ENCODE measurements at regions not wholly inside any gene's neighbourhood (a gene's known extent, or its start where the extent isn't known, plus 50 kb on each side); places are given as distances from the start of the nearest gene placed in this dataset.

- TF ChIP-seq CTCF (IDR thresholded peaks at IDR 0.05; ENCODE audit: extremely low read depth, insufficient read depth, missing control alignments) = no peak
- in situ Hi-C loops (cut with MboI; ENCODE audit: low pct_unique_long_range_greater_than_20kb, low sequenced_read_pairs, unreplicated experiment) = no loop called here
- DNase-seq (ENCODE audit: low spot score) = no peak
Measured at GRCh38 chr6:14380901-14381828, 263.6 kb downstream of the CD83 start.

GRCh38 chr6:14381829-14382677, 264.5 kb downstream of the CD83 start:
- no peak for DNase-seq (ENCODE audit: low spot score)
- no peak for TF ChIP-seq CTCF (IDR thresholded peaks at IDR 0.05; ENCODE audit: extremely low read depth, insufficient read depth, missing control alignments)
- in situ Hi-C loops (cut with MboI; ENCODE audit: low pct_unique_long_range_greater_than_20kb, low sequenced_read_pairs, unreplicated experiment) = no loop called here

- in situ Hi-C loops (cut with MboI; ENCODE audit: low pct_unique_long_range_greater_than_20kb, low sequenced_read_pairs, unreplicated experiment) = no loop called here
- TF ChIP-seq CTCF (IDR thresholded peaks at IDR 0.05; ENCODE audit: extremely low read depth, insufficient read depth, missing control alignments) = no peak
- no peak for DNase-seq (ENCODE audit: low spot score)
Measured at GRCh38 chr6:14382678-14383236, 265.2 kb downstream of the CD83 start.

GRCh38 chr6:14383393-14384174, 266.0 kb downstream of the CD83 start:
- in situ Hi-C loops (cut with MboI; ENCODE audit: low pct_unique_long_range_greater_than_20kb, low sequenced_read_pairs, unreplicated experiment) = no loop called here
- no peak for DNase-seq (ENCODE audit: low spot score)
- no peak for TF ChIP-seq CTCF (IDR thresholded peaks at IDR 0.05; ENCODE audit: extremely low read depth, insufficient read depth, missing control alignments)

- TF ChIP-seq CTCF (IDR thresholded peaks at IDR 0.05; ENCODE audit: extremely low read depth, insufficient read depth, missing control alignments) = no peak
- DNase-seq (ENCODE audit: low spot score) = no peak
- in situ Hi-C loops (cut with MboI; ENCODE audit: low pct_unique_long_range_greater_than_20kb, low sequenced_read_pairs, unreplicated experiment) = no loop called here
Measured at GRCh38 chr6:14384175-14384949, 266.8 kb downstream of the CD83 start.

Data from GM13977 (cell line).